ENCODE measurements at regions not wholly inside any gene's neighbourhood (a gene's known extent, or its start where the extent isn't known, plus 50 kb on each side); places are given as distances from the start of the nearest gene placed in this dataset.

- no peaks in the 10 kb centered on the region for H3K4me1 Mint-ChIP-seq
Measured at GRCh38 chr6:21371061-21371460, 222.5 kb upstream of the SOX4 start.

GRCh38 chr6:21371676-21372171 is 221.8 kb upstream of the SOX4 start:
- H3K36me3 Mint-ChIP-seq (ENCODE audit: low read depth): no peaks in the 10 kb centered on the region
- H3K4me3 Mint-ChIP-seq: no peak overlapping the region
- DNase-seq: no peak
- H3K27ac Mint-ChIP-seq: no peak overlapping the region
- no peaks in the 10 kb centered on the region for H3K9me3 ChIP-seq (ENCODE audit: control insufficient read depth, low read length, poor library complexity, severe bottlenecking)
- peaks cover 15% of the 10 kb centered on the region for H3K27me3 Mint-ChIP-seq
- ATAC-seq: no peak
- no peaks in the 10 kb centered on the region for H3K4me1 Mint-ChIP-seq

More at GRCh38 chr6:21371061-21371460, 222.5 kb upstream of the SOX4 start:
- ATAC-seq: no peak
- H3K36me3 Mint-ChIP-seq (ENCODE audit: low read depth): no peaks in the 10 kb centered on the region
- H3K4me3 Mint-ChIP-seq: no peak overlapping the region
- H3K27me3 Mint-ChIP-seq: peaks cover 21% of the 10 kb centered on the region
- no peaks in the 10 kb centered on the region for H3K9me3 ChIP-seq (ENCODE audit: control insufficient read depth, low read length, poor library complexity, severe bottlenecking)
- H3K27ac Mint-ChIP-seq: no peak overlapping the region
- no peak for DNase-seq

DNA sequence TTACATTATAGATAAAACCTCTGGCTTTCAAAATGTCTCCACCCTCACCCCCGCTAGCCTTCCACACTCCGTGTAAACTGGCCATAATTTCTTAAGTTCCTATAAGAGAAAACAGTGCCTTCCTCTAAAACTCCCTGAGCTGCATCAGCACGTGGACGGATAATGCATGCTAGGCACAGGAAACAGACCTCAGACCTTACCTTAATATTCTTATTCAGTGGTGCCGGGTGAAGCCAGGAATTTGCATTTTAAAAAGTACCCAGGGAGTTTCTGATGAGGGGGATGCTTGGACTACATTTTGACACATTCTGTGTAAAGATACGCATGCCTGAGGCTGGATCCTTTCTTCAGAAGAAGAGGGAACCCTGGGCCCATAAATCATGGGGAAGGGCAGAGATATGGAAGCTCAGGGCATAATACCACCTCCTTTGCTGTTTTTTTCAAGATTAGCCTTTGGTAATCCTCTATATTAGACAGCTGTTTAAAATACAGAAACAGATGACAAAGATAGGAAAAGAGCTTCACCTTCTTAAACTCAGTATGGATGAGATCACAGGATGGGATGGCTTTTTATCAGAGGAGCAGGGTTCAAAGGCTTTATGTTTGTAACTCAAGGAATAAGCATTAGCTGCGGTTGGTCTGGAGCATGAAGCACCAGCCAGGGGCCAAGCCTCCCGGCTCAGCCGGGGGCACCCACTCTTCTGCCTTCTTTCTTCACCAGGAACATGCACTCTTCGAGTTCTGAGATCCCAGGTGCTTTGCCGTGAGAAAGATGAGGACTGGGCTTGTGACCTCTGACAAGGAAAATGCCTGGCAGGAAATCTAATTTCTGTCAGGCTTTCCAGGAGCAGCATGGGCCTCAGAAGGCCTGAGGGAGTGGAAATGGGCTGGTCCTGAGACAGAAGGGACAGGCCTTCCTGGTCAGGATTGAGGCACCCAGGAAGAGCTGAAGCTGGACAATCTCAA is 218.1 kb upstream of the SOX4 start:
- no peaks in the 10 kb centered on the region for H3K4me1 Mint-ChIP-seq
- no peaks in the 10 kb centered on the region for H3K36me3 Mint-ChIP-seq (ENCODE audit: low read depth)
- H3K27ac Mint-ChIP-seq: no peak overlapping the region
- peaks cover 6% of the 10 kb centered on the region for H3K27me3 Mint-ChIP-seq
- ATAC-seq (no peak), DNase-seq (no peak)
- H3K9me3 ChIP-seq (ENCODE audit: control insufficient read depth, low read length, poor library complexity, severe bottlenecking): no peaks in the 10 kb centered on the region
- H3K4me3 Mint-ChIP-seq: no peak overlapping the region

- H3K9me3 ChIP-seq (ENCODE audit: control insufficient read depth, low read length, poor library complexity, severe bottlenecking): no peaks in the 10 kb centered on the region
- H3K4me3 Mint-ChIP-seq: no peak overlapping the region
- no peaks in the 10 kb centered on the region for H3K27me3 Mint-ChIP-seq
- ATAC-seq (no peak), DNase-seq (no peak)
- H3K27ac Mint-ChIP-seq: no peak overlapping the region
- H3K4me1 Mint-ChIP-seq: no peaks in the 10 kb centered on the region
- H3K36me3 Mint-ChIP-seq (ENCODE audit: low read depth): no peaks in the 10 kb centered on the region
Measured at GRCh38 chr6:21377356-21377755, 216.2 kb upstream of the SOX4 start.

DNA sequence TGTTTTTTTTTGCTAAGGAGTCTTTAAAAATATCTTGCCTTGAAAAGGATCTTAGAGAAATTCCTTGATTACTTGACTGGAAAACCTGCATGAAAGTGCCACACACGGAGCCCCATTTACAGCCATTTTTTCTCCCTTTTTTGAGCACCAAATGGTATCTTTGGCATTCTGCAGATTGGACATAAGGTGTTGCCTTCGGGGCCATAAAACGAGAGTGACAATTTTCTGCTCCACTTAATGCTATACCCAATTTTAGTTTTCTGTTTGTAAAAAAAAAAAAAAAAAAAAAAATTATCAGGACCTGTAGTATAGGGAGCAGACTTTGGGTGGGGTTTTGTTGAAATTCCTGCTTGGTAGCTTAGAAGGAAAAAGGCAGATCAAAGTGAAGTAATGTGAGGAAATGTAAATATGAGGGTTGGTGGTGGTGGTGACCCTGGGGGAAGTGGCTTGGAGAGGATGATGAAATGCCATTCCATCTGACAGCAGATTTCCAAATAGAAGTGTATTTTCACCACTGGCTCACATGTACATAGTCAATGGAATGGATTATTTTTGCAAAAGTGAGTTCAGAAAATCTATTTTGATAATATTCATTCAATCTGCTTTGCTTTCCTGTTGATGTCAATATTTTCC is 212.1 kb upstream of the SOX4 start:
- H3K9me3 ChIP-seq (ENCODE audit: control insufficient read depth, low read length, poor library complexity, severe bottlenecking): no peaks in the 10 kb centered on the region
- Mint-ChIP-seq H3K27me3 (peaks cover 8% of the 10 kb centered on the region), H3K27ac (no peak overlapping the region), H3K4me1 (no peaks in the 10 kb centered on the region), H3K36me3 (ENCODE audit: low read depth) (no peaks in the 10 kb centered on the region), H3K4me3 (no peak overlapping the region)
- ATAC-seq: no peak
- no peak for DNase-seq

DNA sequence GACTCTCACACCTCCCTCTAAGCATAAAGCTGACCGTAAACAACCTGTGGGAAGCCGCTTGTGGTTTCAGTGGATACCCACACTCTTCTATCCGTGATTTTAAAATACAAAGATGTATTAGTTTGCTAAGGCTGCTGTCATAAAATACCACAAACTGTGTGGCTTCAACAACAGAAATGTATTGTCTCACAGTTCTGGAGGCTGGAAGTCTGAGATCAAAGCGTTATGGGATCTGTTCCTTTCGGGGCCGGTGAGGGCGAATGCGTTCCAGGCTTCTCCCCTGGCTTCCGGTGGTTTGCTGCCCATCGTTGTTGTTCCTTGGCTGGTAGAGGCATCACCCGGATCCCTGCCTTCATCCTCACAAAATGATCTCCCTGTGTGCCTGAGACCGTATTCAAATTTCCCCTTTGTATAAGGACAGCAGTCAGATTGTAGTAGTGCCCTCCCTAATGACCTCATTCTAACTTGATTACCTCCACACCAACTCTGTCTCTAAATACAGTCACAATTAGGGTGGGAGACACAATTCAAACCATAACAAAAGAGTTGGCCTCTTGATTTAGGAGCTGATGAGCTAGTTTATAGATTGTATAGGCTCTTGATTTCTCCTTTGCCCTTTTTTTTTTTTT is 210.6 kb upstream of the SOX4 start:
- H3K27me3 Mint-ChIP-seq: peaks cover 8% of the 10 kb centered on the region

GRCh38 chr6:21383450-21384085 is 210.0 kb upstream of the SOX4 start:
- DNase-seq: no peak
- Mint-ChIP-seq H3K4me3 (no peak overlapping the region), H3K36me3 (ENCODE audit: low read depth) (no peaks in the 10 kb centered on the region), H3K4me1 (no peaks in the 10 kb centered on the region), H3K27ac (no peak overlapping the region), H3K27me3 (peaks cover 8% of the 10 kb centered on the region)
- ATAC-seq: no peak
- H3K9me3 ChIP-seq (ENCODE audit: control insufficient read depth, low read length, poor library complexity, severe bottlenecking): no peaks in the 10 kb centered on the region

More for the DNA sequence above, 210.6 kb upstream of the SOX4 start:
- no peaks in the 10 kb centered on the region for H3K9me3 ChIP-seq (ENCODE audit: control insufficient read depth, low read length, poor library complexity, severe bottlenecking)
- Mint-ChIP-seq H3K36me3 (ENCODE audit: low read depth) (no peaks in the 10 kb centered on the region), H3K4me1 (no peaks in the 10 kb centered on the region), H3K4me3 (no peak overlapping the region), H3K27ac (no peak overlapping the region)
- no peak for ATAC-seq
- DNase-seq: no peak

GRCh38 chr6:21384216-21384615 is 209.3 kb upstream of the SOX4 start:
- H3K9me3 ChIP-seq (ENCODE audit: control insufficient read depth, low read length, poor library complexity, severe bottlenecking): no peaks in the 10 kb centered on the region
- Mint-ChIP-seq H3K4me1 (no peaks in the 10 kb centered on the region), H3K4me3 (no peak overlapping the region), H3K36me3 (ENCODE audit: low read depth) (no peaks in the 10 kb centered on the region), H3K27me3 (peaks cover 8% of the 10 kb centered on the region), H3K27ac (no peak overlapping the region)
- DNase-seq: no peak
- no peak for ATAC-seq

DNA sequence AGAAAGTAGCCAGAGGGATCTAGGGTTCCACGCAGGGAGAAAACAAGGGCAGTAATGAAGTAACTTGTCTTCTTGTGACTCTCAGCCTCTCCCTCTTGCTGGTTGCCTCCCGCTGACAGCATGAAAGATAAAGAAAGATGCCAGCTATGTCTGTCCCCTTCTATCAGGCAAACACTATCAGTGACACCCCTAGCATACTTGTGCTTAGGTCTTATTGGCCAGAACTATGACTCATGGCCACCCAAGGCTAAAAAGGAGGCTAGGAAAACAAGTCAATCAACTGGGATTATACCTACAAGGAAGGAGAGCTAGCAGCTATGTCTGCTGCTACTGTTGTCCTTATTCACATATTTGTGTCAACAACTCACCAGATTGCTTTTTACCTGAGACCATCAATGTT is 206.8 kb upstream of the SOX4 start:
- no peaks in the 10 kb centered on the region for H3K36me3 Mint-ChIP-seq (ENCODE audit: low read depth)
- no peaks in the 10 kb centered on the region for H3K4me1 Mint-ChIP-seq
- DNase-seq (no peak), ATAC-seq (no peak)
- no peaks in the 10 kb centered on the region for H3K9me3 ChIP-seq (ENCODE audit: control insufficient read depth, low read length, poor library complexity, severe bottlenecking)
- H3K4me3 Mint-ChIP-seq: no peak overlapping the region
- peaks cover 8% of the 10 kb centered on the region for H3K27me3 Mint-ChIP-seq
- no peak overlapping the region for H3K27ac Mint-ChIP-seq

GRCh38 chr6:21390532-21391213 is 202.9 kb upstream of the SOX4 start:
- H3K27me3 Mint-ChIP-seq: no peaks in the 10 kb centered on the region
- no peaks in the 10 kb centered on the region for H3K36me3 Mint-ChIP-seq (ENCODE audit: low read depth)
- no peaks in the 10 kb centered on the region for H3K9me3 ChIP-seq (ENCODE audit: control insufficient read depth, low read length, poor library complexity, severe bottlenecking)
- ATAC-seq (no peak), DNase-seq (no peak)
- no peak overlapping the region for H3K4me3 Mint-ChIP-seq
- H3K27ac Mint-ChIP-seq: no peak overlapping the region
- H3K4me1 Mint-ChIP-seq: no peaks in the 10 kb centered on the region

- Mint-ChIP-seq H3K4me1 (no peaks in the 10 kb centered on the region), H3K4me3 (no peak overlapping the region), H3K36me3 (ENCODE audit: low read depth) (no peaks in the 10 kb centered on the region), H3K27me3 (no peaks in the 10 kb centered on the region), H3K27ac (no peak overlapping the region)
- ATAC-seq (no peak), DNase-seq (no peak)
- H3K9me3 ChIP-seq (ENCODE audit: control insufficient read depth, low read length, poor library complexity, severe bottlenecking): no peaks in the 10 kb centered on the region
Measured at GRCh38 chr6:21392177-21392576, 201.4 kb upstream of the SOX4 start.

- Mint-ChIP-seq H3K4me3 (no peak overlapping the region), H3K4me1 (no peaks in the 10 kb centered on the region), H3K27me3 (no peaks in the 10 kb centered on the region), H3K36me3 (ENCODE audit: low read depth) (no peaks in the 10 kb centered on the region), H3K27ac (no peak overlapping the region)
- ATAC-seq: no peak
- DNase-seq: no peak
- H3K9me3 ChIP-seq (ENCODE audit: control insufficient read depth, low read length, poor library complexity, severe bottlenecking): no peaks in the 10 kb centered on the region
Measured at GRCh38 chr6:21393441-21394165, 199.9 kb upstream of the SOX4 start.
